ENCODE measurements at regions not wholly inside any gene's neighbourhood (a gene's known extent, or its start where the extent isn't known, plus 50 kb on each side); places are given as distances from the start of the nearest gene placed in this dataset.

- Histone ChIP-seq H3K4me1 (peaks cover 3 to 5% of the 10 kb centered on the region in 2 donors), H3K36me3 (no peaks in the 10 kb centered on the region), H3K27me3 (no peaks in the 10 kb centered on the region), H3K27ac (no peak overlapping the region), H3K4me3 (no peak overlapping the region), H3K9me3 (no peaks in the 10 kb centered on the region)
- ATAC-seq (no peak), DNase-seq (no peak)
- TF ChIP-seq, protein P1, sequence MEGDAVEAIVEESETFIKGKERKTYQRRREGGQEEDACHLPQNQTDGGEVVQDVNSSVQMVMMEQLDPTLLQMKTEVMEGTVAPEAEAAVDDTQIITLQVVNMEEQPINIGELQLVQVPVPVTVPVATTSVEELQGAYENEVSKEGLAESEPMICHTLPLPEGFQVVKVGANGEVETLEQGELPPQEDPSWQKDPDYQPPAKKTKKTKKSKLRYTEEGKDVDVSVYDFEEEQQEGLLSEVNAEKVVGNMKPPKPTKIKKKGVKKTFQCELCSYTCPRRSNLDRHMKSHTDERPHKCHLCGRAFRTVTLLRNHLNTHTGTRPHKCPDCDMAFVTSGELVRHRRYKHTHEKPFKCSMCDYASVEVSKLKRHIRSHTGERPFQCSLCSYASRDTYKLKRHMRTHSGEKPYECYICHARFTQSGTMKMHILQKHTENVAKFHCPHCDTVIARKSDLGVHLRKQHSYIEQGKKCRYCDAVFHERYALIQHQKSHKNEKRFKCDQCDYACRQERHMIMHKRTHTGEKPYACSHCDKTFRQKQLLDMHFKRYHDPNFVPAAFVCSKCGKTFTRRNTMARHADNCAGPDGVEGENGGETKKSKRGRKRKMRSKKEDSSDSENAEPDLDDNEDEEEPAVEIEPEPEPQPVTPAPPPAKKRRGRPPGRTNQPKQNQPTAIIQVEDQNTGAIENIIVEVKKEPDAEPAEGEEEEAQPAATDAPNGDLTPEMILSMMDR (IDR thresholded peaks at IDR 0.05), result no peak
- intact Hi-C loops (cut with DNase I), result no loop called here
Measured at GRCh38 chr2:38438133-38438882, 61.2 kb upstream of the ATL2 start.

GRCh38 chr2:38436227-38436664, 59.2 kb upstream of the ATL2 start:
- TF ChIP-seq, protein P1 (IDR thresholded peaks at IDR 0.05), result no peak
- Histone ChIP-seq H3K36me3 (no peaks in the 10 kb centered on the region), H3K9me3 (no peaks in the 10 kb centered on the region)

GRCh38 chr2:38435775-38436174, 58.7 kb upstream of the ATL2 start:
- H3K4me1 ChIP-seq, result no peaks in the 10 kb centered on the region
- ATAC-seq, result no peak
- no peak overlapping the region for H3K4me3 ChIP-seq
- DNase-seq, result no peak
- H3K27ac ChIP-seq, result no peak overlapping the region
- H3K36me3 ChIP-seq, result no peaks in the 10 kb centered on the region
- no peaks in the 10 kb centered on the region for H3K27me3 ChIP-seq
- intact Hi-C loops (cut with DNase I), result no loop called here
- H3K9me3 ChIP-seq, result no peaks in the 10 kb centered on the region
- TF ChIP-seq, protein P1 (IDR thresholded peaks at IDR 0.05), result no peak

More at GRCh38 chr2:38436227-38436664, 59.2 kb upstream of the ATL2 start:
- H3K27ac ChIP-seq, result no peak overlapping the region
- ATAC-seq (no peak), DNase-seq (no peak)
- no peak overlapping the region for H3K4me3 ChIP-seq
- H3K4me1 ChIP-seq, result no peaks in the 10 kb centered on the region
- intact Hi-C loops (cut with DNase I), result no loop called here
- H3K27me3 ChIP-seq, result no peaks in the 10 kb centered on the region

DNA sequence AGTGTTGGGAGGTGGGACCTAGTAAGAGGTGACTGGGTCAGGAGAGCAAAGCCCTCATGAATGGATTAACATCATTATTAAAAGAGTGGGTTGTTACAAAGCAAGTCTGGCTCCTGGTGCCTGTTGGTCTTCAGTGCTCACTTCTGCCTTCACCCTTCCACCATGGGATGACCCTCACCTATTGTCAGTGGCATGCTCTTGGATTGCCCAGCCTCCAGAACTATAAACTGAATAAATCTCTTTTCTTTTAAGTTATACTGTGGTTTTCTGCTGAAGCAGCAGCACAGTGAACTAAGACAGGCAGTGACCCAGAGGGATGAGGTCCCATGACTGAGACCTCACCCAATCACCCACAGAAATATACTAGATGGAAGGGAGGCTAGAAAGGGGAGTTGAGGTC, 57.5 kb upstream of the ATL2 start:
- TF ChIP-seq, protein P1 (IDR thresholded peaks at IDR 0.05), result no peak
- no peak for DNase-seq
- H3K4me3 ChIP-seq, result no peak overlapping the region
- H3K27me3 ChIP-seq, result no peaks in the 10 kb centered on the region
- no peak for ATAC-seq
- no peaks in the 10 kb centered on the region for H3K9me3 ChIP-seq
- H3K36me3 ChIP-seq, result no peaks in the 10 kb centered on the region
- H3K4me1 ChIP-seq, result no peaks in the 10 kb centered on the region
- H3K27ac ChIP-seq, result no peak overlapping the region
- intact Hi-C loops (cut with DNase I), result no loop called here

DNA sequence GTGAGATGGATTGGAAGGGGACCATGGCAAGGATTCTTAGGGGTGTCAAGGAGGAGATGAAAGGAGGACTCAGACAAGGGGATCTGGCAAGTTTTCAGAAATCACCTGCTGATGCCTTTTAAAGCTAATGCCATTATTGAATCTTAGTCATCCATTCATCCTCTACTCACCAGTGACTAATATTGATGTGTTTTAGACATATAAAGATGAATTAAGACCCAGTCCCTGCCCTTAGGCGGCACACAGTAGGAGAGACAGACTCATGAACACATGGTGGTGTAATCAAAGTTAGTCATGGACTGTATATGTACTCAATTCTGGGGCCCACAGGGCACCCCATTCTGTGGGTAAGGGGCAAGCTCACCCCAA, 56.5 kb upstream of the ATL2 start:
- ATAC-seq (no peak), DNase-seq (no peak)
- TF ChIP-seq, protein P1 (IDR thresholded peaks at IDR 0.05), result no peak
- intact Hi-C loops (cut with DNase I), result no loop called here
- H3K27ac ChIP-seq, result no peak overlapping the region
- H3K9me3 ChIP-seq, result no peaks in the 10 kb centered on the region
- H3K36me3 ChIP-seq, result no peaks in the 10 kb centered on the region
- H3K4me3 ChIP-seq, result no peak overlapping the region
- H3K27me3 ChIP-seq, result no peaks in the 10 kb centered on the region
- no peaks in the 10 kb centered on the region for H3K4me1 ChIP-seq

Data from left lung (tissue), 4 donors.